HEK293T (cell line): ENCODE measurements at regions not wholly inside any gene's neighbourhood (a gene's known extent, or its start where the extent isn't known, plus 50 kb on each side); places are given as distances from the start of the nearest gene placed in this dataset.

Experiments
- ELF4 ChIP-seq: fragments of 450-650 bp; IDR thresholded peaks from 2 replicates; pipeline ENCODE4 v1.6.1; 2017; ENCODE audit warnings: antibody characterized with exemption
- FOXK2 ChIP-seq: fragments of 450-650 bp; IDR thresholded peaks from 2 replicates; pipeline ENCODE4 v1.6.1; 2016; ENCODE audit warnings: mild to moderate bottlenecking
- SP1 ChIP-seq: fragments of 450-650 bp; IDR thresholded peaks from 2 replicates; pipeline ENCODE4 v1.6.1; 2017
- TARDBP ChIP-seq: fragments of 450-650 bp; IDR thresholded peaks from 2 replicates; pipeline ENCODE4 v1.6.1; 2016
- TF ChIP-seq, protein P1 (sequence below): fragments of 450-650 bp; IDR thresholded peaks from 2 replicates; pipeline ENCODE4 v1.6.1; 2016

GRCh38 chr2:239767021-239767905 is 257.9 kb downstream of the NDUFA10 start:
- no peak for TF ChIP-seq FOXK2
- TF ChIP-seq SP1: no peak
- TF ChIP-seq TARDBP: no peak
- TF ChIP-seq, protein P1, sequence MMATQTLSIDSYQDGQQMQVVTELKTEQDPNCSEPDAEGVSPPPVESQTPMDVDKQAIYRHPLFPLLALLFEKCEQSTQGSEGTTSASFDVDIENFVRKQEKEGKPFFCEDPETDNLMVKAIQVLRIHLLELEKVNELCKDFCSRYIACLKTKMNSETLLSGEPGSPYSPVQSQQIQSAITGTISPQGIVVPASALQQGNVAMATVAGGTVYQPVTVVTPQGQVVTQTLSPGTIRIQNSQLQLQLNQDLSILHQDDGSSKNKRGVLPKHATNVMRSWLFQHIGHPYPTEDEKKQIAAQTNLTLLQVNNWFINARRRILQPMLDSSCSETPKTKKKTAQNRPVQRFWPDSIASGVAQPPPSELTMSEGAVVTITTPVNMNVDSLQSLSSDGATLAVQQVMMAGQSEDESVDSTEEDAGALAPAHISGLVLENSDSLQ: no peak
- no peak for TF ChIP-seq ELF4
